ENCODE measurements at regions not wholly inside any gene's neighbourhood (a gene's known extent, or its start where the extent isn't known, plus 50 kb on each side); places are given as distances from the start of the nearest gene placed in this dataset.

GRCh38 chr3:102142379-102143060 lies 292.3 kb upstream of the ZPLD1 start:
- no peak overlapping the region for H3K27ac Mint-ChIP-seq (ENCODE audit: unreplicated experiment)
- no peak for DNase-seq
- H3K4me1 Mint-ChIP-seq (ENCODE audit: low read depth, unreplicated experiment): no peaks in the 10 kb centered on the region
- TF ChIP-seq CTCF (IDR thresholded peaks at IDR 0.05; ENCODE audit: partially characterized antibody, unreplicated experiment): no peak
- no peaks in the 10 kb centered on the region for H3K27me3 Mint-ChIP-seq (ENCODE audit: unreplicated experiment)
- no peaks in the 10 kb centered on the region for H3K9me3 Mint-ChIP-seq (ENCODE audit: unreplicated experiment)
- no peak overlapping the region for H3K4me3 Mint-ChIP-seq (ENCODE audit: unreplicated experiment)
- no peaks in the 10 kb centered on the region for H3K36me3 Mint-ChIP-seq (ENCODE audit: unreplicated experiment)

- Mint-ChIP-seq H3K27me3 (ENCODE audit: unreplicated experiment) (no peaks in the 10 kb centered on the region), H3K9me3 (ENCODE audit: unreplicated experiment) (no peaks in the 10 kb centered on the region), H3K4me3 (ENCODE audit: unreplicated experiment) (no peak overlapping the region), H3K4me1 (ENCODE audit: low read depth, unreplicated experiment) (no peaks in the 10 kb centered on the region), H3K27ac (ENCODE audit: unreplicated experiment) (no peak overlapping the region), H3K36me3 (ENCODE audit: unreplicated experiment) (no peaks in the 10 kb centered on the region)
- no peak for TF ChIP-seq CTCF (IDR thresholded peaks at IDR 0.05; ENCODE audit: partially characterized antibody, unreplicated experiment)
- no peak for DNase-seq
These were observed 291.3 kb upstream of the ZPLD1 start for GRCh38 chr3:102143536-102143935.

GRCh38 chr3:102144063-102144462 lies 290.8 kb upstream of the ZPLD1 start:
- no peak for DNase-seq
- H3K4me3 Mint-ChIP-seq (ENCODE audit: unreplicated experiment): no peak overlapping the region
- no peak for TF ChIP-seq CTCF (IDR thresholded peaks at IDR 0.05; ENCODE audit: partially characterized antibody, unreplicated experiment)
- H3K9me3 Mint-ChIP-seq (ENCODE audit: unreplicated experiment): no peaks in the 10 kb centered on the region
- H3K36me3 Mint-ChIP-seq (ENCODE audit: unreplicated experiment): no peaks in the 10 kb centered on the region
- H3K27ac Mint-ChIP-seq (ENCODE audit: unreplicated experiment): no peak overlapping the region
- no peaks in the 10 kb centered on the region for H3K27me3 Mint-ChIP-seq (ENCODE audit: unreplicated experiment)
- no peaks in the 10 kb centered on the region for H3K4me1 Mint-ChIP-seq (ENCODE audit: low read depth, unreplicated experiment)

- Mint-ChIP-seq H3K9me3 (ENCODE audit: unreplicated experiment) (peaks cover 3% of the 10 kb centered on the region), H3K27me3 (ENCODE audit: unreplicated experiment) (no peaks in the 10 kb centered on the region), H3K4me1 (ENCODE audit: low read depth, unreplicated experiment) (no peaks in the 10 kb centered on the region), H3K36me3 (ENCODE audit: unreplicated experiment) (peaks cover 10% of the 10 kb centered on the region), H3K4me3 (ENCODE audit: unreplicated experiment) (no peak overlapping the region), H3K27ac (ENCODE audit: unreplicated experiment) (no peak overlapping the region)
- no peak for TF ChIP-seq CTCF (IDR thresholded peaks at IDR 0.05; ENCODE audit: partially characterized antibody, unreplicated experiment)
- DNase-seq: no peak
These were observed 286.0 kb upstream of the ZPLD1 start for GRCh38 chr3:102148598-102149337.

- peaks cover 3% of the 10 kb centered on the region for H3K9me3 Mint-ChIP-seq (ENCODE audit: unreplicated experiment)
These were observed 282.9 kb upstream of the ZPLD1 start for GRCh38 chr3:102151935-102152334.

More at GRCh38 chr3:102151935-102152334, 282.9 kb upstream of the ZPLD1 start:
- TF ChIP-seq CTCF (IDR thresholded peaks at IDR 0.05; ENCODE audit: partially characterized antibody, unreplicated experiment): no peak
- Mint-ChIP-seq H3K4me1 (ENCODE audit: low read depth, unreplicated experiment) (no peaks in the 10 kb centered on the region), H3K27me3 (ENCODE audit: unreplicated experiment) (no peaks in the 10 kb centered on the region), H3K27ac (ENCODE audit: unreplicated experiment) (no peak overlapping the region), H3K36me3 (ENCODE audit: unreplicated experiment) (peaks cover 10% of the 10 kb centered on the region), H3K4me3 (ENCODE audit: unreplicated experiment) (no peak overlapping the region)
- DNase-seq: no peak
